HG03103 (cell line): ENCODE measurements at regions not wholly inside any gene's neighbourhood (a gene's known extent, or its start where the extent isn't known, plus 50 kb on each side); places are given as distances from the start of the nearest gene placed in this dataset.

Source experiments
- ATAC-seq: cut with Tn5 transposase; IDR thresholded peaks from one replicate; pipeline ENCODE4 v1.9.1; 2021; ENCODE audit warnings: low read depth; ENCODE audit not compliant: unreplicated experiment

GRCh38 chrX:13110433-13111324, 66.3 kb upstream of the FAM9C start:
- ATAC-seq = no peak

- no peak for ATAC-seq
Observed at GRCh38 chrX:13109817-13110216, 65.4 kb upstream of the FAM9C start.

- ATAC-seq = no peak
Observed at GRCh38 chrX:13103914-13104274, 59.5 kb upstream of the FAM9C start.

GRCh38 chrX:13103188-13103913, 58.9 kb upstream of the FAM9C start:
- ATAC-seq = no peak

GRCh38 chrX:13102636-13103035, 58.2 kb upstream of the FAM9C start:
- no peak for ATAC-seq

- ATAC-seq = peak; percentile 63
Observed at GRCh38 chrX:13101441-13102139, 57.2 kb upstream of the FAM9C start.

GRCh38 chrX:13099121-13099520, 54.7 kb upstream of the FAM9C start:
- no peak for ATAC-seq

- ATAC-seq = no peak
Observed at GRCh38 chrX:13096728-13097127, 52.3 kb upstream of the FAM9C start.

GRCh38 chrX:13094828-13095341, 50.5 kb upstream of the FAM9C start:
- no peak for ATAC-seq

GRCh38 chrX:13094374-13094773, 50.0 kb upstream of the FAM9C start:
- ATAC-seq = no peak
